NCI-H510A (cell line): ENCODE measurements at regions not wholly inside any gene's neighbourhood (a gene's known extent, or its start where the extent isn't known, plus 50 kb on each side); places are given as distances from the start of the nearest gene placed in this dataset.

ENCODE experiments used
- DNase-seq: peaks from one replicate; lab custom pipeline; 2025; lab: John Stamatoyannopoulos, UW

DNA sequence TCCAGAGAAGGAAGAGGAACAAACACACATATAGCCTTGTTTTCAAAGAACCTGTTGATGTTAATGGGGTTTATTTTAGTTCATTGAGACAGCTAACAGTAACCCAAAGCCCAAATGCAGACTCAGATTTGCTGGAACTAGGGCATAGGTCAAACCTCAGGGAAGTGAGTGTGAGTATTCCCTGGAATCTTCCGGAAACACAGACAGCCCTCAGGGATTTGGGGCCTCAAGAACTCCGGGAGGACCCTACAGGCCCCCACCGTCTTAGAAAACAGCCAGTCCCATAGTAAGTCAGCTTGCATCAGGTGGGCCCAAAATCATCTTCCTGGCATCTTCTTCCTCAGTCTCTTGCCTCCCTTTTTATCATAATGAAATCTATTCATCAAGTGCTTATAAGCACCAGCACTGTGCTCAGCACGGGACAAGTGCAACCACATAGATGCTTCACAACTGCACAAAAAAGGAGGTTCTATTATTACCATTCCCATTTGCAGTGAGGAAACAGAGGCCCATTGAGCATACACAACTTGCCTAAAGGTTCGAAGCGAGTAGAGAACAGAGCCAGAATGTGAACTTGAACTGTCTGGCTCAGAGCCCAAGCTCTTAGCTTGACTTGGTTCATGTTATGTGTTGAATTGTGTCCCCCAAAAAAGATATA lies 50.2 kb upstream of the BCL11A start:
- DNase-seq, result no peak

DNA sequence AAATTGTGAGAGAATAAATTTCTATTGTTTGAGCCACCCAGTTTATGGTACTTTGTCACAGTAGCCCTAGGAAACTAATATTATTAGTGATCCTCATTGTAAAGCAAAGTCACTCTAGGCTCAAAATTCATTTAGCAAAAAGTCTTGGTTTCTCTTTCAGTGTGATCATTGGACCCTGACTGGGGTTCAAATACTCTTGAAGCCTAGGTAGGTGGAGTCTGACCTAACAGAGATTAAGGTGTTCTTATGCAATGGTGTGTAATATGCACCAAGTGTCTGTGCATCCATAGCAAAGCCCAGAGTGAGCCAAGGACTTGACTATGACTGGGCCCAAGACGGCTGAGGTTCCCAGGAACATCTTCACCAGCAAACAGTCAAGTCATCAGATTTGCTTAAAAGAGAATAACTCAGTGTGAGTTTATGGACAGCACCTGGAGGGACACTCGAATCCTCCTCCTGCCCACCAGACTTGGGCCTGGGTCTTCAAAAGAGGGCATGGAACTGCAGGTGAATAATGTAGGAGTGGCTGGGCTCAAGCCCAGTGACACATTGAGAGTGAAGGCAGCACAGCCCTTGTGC lies 51.1 kb upstream of the BCL11A start:
- DNase-seq, result no peak

DNA sequence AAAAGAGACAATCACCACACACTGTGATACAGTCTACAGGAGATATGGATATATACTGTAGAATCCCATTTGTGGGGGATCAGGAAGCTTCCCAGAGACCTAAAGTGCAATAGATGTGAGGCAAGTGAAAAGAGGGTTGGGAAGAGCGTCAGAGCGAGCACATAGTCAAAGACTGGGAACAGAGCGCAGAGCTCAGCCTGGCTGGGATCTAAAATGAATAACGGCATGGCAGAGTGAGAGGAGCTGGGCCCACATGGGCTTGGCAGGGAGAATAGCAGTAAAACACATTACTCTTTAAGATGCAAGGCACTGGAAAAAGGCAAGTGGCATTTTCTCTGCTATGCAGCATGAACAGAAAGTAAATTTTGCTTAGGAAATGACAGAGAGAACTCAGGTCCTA lies 52.4 kb upstream of the BCL11A start:
- DNase-seq, result no peak

DNA sequence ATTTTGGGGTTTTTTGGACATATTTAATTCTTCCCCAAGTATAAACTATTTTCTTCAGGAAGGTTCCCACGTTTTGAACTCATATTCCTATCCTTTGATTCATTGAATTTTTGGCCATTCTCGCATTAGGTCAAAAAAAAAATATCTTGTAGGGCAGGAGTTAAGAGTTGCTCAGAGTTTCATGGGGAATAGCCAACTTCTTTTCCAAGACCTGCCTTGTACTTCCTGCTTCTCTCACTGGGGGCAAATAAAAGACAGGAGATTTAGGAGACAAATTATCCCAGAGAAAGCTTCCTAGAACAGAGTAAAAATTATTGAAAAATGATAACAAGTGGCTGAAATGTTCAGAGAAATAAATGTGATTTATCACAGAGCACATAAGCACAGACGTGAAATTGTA lies 55.2 kb upstream of the BCL11A start:
- DNase-seq, result no peak

DNA sequence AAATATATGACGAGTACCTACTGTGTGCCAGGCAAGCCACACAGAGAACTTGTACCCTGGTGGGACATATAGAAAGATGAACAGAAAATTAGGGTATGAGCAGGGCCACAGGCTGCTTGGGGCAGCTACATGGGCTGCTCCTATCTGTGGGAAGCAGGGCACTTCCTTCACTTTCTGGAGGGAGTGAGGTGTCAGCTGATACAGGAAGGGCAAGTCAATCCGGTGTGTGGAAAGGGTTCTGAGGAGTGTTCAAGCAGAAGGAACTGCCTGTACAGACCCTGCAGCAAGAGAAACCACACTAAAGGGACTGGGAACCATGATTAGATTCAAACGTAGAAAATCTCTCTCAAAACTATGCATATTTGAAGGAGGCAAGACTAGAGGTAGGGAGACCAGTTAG lies 58.6 kb upstream of the BCL11A start:
- no peak for DNase-seq

DNA sequence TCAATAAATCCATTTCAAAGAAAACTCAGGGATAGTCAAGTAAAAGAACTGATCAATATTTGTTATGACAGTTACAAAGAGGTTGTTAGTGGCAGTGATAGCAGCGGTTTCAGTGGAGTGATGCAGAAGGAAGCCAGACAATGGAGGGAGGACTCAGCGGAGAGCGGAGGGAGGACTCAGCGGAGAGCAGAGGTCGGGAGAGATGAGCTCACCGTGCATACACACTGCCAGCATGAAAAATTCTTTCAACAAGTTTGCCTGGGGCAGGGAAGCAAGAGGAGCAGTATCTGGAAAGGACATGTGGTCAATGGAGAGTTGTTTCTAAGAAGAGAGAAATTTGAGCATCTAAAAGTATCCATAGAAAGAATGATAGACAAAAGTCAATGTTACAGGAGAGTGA lies 60.9 kb upstream of the BCL11A start:
- DNase-seq, result no peak

DNA sequence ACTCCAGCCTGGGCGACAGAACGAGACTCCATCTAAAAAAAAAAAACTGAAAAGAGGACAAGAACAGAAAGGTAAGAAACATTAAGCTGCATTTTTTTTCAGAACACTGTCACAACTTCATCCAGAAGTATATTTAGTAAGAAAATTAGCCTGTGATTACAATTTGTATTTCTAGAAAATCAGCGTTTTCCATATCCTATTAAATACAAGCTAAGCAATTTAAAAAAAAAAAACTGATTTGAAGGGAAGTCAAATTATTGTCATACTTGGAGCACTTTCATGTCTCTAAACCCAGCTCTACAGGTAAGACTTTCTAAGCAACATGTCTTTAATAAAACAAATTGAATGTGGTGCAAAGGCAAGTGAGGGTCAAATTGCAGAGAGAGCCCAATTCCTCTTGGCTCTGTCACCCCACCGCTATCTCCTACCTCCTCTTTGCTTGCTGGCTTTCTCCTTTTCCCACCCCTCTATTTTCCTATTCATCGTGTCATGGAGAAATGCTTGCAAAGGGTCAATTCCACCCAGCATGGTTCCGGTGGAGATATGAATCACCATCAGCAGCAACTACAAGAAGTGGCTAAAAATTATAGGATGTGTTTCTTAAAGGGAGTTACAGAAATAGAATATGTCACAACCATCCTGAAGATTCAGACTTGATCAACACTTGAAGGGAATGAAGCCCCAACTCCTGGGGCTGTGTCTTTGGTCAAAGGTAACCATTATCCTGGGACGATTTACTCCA lies 68.4 kb upstream of the BCL11A start:
- DNase-seq, result no peak

DNA sequence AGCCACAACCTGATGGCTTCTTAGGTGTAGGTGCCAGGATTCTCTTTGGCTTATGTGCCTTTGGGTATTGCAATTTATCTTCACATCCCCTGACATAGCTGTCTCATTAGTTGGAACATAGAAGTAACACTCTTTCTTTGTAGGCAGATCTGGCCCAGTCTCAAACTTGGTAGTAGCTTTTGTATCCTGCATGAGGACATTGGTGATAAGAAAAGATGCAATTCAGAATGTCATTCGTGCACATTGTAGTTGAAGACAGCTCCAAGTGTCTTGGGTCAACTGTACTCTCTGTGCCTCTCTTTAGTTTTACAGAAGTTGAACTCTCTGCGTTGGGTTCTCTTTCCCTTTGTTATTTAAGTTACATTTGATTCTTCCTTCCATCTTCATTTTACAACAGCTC lies 69.6 kb upstream of the BCL11A start:
- no peak for DNase-seq

DNA sequence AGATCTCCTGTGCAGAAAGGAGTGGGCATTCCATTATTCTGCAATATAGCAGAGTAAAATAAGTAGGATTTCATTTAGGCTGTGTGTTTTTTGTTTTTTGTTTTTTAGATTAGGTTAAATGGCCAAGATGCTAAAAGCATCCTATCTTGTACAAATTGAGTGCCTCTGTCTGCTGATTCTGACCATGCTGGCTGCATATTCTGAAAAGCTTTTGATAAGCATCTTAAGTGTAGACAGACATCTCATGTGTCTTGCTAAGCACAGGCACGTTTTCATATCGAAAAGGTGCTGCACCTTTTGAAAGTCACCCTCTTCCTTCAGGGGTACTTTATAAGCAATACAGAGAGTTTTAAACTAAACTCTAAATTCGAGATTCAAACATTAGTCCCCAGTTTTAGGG lies 74.0 kb upstream of the BCL11A start:
- DNase-seq, result no peak

DNA sequence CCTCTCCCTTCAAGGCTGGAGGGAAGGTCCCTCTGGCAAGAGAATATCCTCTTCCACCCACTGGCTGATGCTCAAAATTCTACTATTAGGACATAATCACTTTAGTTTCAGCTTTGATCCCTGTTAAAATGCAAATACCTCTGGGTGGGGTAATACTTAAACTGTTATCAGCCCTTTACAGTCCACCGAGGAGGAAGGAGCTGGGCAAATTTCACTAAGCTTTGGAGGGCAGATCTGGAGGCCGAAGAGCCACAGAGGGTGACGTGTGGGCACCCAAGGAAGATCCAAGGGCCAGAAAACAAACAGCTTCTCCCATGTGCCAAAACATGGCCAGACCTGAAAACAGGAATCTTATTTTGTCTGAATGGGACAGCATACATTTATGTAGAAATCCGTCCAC lies 74.6 kb upstream of the BCL11A start:
- DNase-seq, result no peak

DNA sequence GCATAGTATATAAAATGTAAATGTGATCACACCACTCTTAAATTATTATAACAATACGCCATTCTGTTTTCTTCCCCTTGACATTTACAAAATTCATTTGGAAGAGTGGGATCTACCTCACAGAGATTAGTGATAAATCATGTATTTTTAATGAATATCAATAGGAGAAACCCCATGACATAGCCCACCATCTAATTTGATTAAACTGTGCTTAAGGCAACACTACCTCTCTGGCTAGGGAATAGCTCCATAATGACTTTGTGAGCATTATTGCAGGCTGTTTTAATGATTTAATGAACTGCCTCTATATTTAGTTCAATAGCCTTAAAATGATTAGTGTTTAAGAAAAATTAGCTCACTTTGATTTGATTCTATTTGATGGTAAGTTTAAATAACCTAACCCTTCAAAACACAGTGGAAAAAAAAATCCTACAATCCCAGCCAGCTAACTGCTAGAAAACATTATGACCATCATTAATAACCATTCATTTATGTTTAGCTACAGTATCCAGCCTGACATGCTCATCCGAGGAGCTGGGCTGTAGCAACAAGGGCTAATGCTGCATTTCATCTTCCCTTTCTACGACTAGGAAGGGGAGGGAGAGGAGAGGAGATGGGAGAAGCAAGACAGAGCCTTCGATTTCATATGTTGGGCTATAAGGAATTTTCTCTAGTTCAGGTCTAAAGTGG lies 75.3 kb upstream of the BCL11A start:
- no peak for DNase-seq

DNA sequence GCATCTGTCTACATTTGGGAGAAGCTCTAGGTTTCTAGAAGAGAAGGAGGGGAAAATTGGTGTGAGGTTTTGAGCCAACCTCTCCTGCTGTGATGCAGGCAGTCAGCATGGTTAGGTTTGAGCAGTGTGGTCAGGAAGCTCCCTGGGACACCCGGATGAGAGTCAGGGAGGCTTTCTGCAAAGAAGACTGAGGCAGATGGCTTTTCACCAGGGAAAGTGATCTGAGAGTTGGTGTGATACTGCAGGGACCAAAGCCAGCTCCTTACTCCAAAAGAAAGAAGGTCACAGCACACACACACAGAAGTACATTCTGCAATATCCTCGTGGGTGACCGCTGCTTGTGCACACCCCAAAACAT lies 75.8 kb upstream of the BCL11A start:
- no peak for DNase-seq

DNA sequence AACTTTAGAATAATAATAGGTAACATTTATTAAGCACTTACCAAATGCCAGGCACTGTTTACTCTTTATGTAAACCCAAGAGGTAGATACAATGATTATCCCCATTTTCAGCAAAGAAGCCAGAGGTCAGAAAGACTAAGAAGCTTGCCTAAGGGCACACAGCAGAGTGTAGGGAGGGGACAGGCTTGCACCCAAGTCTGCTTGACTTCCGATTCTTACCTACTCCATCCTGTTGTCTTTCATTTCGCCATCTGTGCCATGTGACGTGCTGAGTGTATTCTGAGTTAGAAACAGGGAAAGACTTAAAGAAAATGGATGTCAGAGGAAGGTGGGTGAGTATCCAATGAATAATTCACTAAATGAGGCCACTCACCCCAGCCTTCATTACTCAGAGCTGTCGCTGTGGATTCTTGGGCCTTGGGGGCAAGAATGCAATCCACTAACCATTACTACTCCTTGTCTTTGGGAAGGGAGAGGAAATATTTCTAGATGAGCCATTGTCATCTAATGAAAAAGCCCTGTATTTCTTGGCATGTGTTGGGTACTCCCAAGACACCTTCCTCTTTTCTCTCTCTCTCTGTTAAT lies 76.4 kb upstream of the BCL11A start:
- DNase-seq, result no peak

DNA sequence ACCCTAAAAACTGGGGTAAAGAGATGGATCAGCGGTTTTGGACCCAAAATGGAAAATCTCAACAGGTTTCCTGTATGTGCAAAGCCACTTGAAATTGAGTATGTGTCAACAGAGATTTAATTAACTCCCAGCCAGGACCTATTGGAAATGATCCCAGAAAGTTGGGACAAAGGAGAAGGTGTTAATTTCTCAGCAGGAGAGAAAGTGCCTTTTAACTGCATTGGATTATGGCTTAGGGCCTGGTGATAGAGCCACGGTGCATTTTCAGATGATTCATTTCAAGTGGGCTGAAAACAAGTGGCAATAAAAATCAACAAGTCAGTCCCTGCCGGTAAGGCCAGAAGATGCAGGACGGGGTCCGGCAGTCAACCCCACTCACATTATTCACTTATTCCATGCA lies 80.2 kb upstream of the BCL11A start:
- peak; percentile 5 for DNase-seq

DNA sequence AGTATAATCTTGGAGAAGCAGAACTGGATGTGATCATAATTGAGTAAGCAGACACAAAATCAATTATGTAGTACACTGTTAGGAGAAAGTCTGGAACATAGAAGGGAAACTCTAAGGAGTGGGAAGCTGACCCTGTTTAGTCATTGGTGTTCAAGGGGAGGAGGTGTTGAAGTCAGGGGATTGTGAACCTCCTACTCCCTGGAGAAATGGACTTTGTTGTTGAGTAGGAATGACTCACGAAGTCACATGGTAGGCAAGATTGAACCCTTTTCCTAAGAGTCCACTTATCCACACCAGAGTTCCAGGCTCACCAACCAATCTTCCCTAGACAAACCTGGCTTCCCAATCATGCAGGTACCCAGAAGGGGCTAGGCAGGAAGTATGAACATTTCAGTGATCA lies 81.0 kb upstream of the BCL11A start:
- no peak for DNase-seq

DNA sequence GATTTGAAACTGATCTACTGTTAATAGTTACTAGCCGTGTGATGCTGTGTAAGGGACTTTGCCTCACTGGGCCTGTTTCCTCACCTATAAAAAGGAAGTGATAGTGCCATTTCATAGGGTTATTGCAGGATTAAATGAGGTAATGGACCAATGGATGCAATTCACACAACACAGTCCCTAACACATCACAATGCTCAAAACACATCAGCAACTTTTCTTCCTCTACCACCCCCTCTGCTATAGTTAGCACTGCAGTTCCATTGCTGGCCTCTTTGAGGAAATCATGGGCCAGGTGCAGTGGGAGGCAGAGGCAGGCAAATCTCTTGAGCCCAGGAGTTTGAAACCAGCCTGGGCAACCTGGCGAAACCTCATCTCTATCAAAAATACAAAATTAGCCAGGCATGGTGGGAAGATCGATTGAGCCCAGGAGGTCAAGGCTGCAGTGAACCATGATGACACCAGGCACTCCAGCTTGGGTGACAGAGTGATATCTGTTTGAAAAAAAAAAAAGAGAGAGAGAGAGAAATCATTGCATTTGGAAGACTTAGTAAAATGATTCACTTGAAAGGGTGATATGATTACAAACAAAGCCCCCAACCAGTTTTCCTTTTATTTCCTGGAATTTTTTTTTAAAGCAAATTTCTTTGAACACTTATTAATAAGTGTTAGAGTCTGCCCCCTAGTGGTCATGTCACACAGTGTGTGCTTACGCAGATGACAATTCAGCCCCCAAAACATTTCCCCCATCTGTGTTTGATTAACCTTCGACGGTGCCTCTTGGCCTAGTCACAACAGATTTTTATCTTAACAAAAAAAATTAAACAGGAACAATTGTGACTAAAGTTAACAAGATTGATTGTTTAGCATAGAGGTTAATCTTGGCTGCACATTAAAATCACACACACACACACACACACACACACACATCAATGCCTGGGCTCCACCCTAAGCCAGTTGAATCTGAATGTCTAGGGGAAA lies 88.6 kb upstream of the BCL11A start:
- peak; percentile 8 for DNase-seq

DNA sequence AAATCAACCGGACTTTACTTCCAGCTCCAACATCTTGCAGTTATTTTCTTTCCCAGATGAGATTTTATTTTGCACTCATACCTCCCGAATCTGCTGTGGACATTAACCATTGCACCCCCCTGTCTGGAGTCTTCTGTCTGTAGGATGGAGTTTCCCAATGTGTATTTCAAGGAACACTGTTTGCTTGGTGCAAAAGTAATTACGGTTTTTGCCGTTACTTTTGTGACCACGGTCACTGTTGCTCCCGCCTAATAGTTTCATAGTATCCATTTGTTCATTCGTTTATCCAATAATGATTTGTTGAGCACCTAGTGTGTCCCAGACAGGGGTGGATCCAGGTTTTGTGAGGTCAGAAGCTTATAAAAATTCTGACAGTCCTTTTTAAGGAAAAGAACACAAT lies 90.3 kb upstream of the BCL11A start:
- DNase-seq, result no peak

DNA sequence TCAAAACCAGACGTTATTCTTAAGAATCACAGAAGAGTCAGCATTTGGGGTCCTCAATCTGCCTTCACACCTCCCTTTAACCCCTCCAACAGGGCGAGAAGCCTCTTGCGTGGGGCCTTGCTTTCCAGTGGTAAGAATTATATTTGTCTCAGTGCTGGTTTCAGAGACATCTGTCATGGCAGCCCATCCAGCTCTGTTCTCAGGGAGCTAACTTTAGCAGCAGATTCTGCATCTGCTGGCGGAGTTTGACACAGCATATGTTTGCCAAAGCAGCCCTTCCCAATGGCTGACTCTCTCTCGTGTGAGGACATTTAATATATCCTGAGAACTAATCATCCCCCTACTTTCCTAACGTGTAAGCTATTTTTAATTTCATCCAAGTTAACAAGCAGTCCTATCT lies 91.5 kb upstream of the BCL11A start:
- DNase-seq, result no peak

DNA sequence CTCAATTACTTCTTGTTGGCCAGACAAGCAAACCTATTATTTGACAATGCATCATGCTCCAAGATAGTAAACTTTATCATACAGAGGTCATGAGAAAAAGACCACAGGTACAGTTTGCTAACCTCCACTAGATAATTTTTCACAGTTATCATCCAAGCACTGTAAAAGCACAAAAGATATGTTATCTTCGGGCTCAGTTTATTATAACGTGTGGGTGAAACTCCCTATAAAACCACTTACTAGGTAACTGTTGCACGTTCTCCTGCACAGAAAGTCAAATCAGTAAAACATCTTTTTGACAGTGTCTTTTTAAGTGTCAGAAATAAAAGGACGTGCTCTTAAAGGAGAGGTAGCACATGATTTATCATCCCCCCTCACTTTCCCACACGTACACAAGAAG lies 94.7 kb upstream of the BCL11A start:
- DNase-seq, result no peak

DNA sequence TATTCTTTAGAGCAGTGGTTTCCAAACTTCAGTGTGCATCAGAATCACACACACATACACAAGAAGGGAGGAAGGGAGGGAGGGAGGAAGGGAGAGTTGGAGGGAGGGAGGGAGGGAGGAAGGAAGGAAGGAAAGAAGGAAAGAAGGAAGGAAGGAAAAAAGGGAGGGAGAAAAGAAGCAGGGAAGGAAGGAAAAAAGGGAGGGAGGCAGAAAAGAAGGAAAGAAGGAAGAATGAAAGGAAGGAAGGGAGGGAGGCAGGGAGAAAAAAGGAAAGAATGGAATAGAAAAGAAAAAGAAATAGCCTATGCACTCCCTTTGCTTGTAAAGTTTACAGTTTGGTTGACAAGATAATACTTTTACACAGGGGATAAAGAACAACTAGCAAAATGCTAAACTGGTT lies 96.3 kb upstream of the BCL11A start:
- DNase-seq, result no peak

DNA sequence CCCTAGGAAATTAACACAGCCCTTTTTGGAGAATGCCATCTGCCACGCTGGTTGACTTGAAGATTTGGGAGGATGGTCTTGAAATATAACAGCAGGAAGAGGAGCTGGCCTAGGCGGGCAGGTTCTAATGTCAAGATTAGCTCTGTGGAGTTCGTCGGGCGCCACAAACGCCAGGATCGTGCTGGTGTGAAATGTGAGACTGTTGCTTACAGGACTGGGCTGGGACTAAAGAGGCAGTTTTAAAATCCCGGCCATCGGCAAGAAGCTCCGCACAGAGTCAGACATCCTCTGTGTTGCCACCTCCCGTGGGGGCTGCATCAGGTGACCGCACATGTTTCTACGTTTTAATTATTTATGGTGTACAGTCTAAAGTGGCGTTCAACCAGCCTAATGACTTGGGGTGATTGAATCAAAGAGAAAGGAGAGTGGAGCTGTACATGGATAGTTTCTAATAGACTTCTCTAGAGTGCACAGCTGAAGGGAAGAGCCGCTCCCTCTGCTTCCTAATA lies 99.4 kb upstream of the BCL11A start:
- peak; percentile 12 for DNase-seq
